Right cardiac atrium (tissue), 5 donors: ENCODE measurements at regions not wholly inside any gene's neighbourhood (a gene's known extent, or its start where the extent isn't known, plus 50 kb on each side); places are given as distances from the start of the nearest gene placed in this dataset.

Experiments
- ATAC-seq, 2 donors: fragments of 200-7000 bp; cut with Tn5 transposase; one replicate each; pipeline versions ENCODE4 v1.8.0 to v1.9.1; 2020; ENCODE audit warnings: moderate library complexity in 2 of 2, mild to moderate bottlenecking in 1 of 2
- DNase-seq, 3 donors: peaks; one replicate each; pipeline ENCODE4 v3.0.0-alpha.2; 2020
- H3K27ac ChIP-seq: one replicate; pipeline ENCODE4 v1.5.1; 2013; ENCODE audit warnings: mild to moderate bottlenecking, low read length, control low read depth, moderate library complexity
- H3K27me3 ChIP-seq: one replicate; pipeline ENCODE4 v1.6.1; 2013; ENCODE audit not compliant: control insufficient read depth, insufficient read depth
- H3K4me1 ChIP-seq: one replicate; pipeline ENCODE4 v1.6.1; 2013; ENCODE audit warnings: low read length; ENCODE audit not compliant: control insufficient read depth, insufficient read depth
- H3K4me3 ChIP-seq: one replicate; pipeline ENCODE4 v1.5.1; 2013; ENCODE audit warnings: low read length, control low read depth
- H3K9me3 ChIP-seq: one replicate; pipeline ENCODE4 v1.6.1; 2013; ENCODE audit warnings: low read length; ENCODE audit not compliant: control insufficient read depth
- WGBS: extraction: QIAGEN DNeasy Blood & Tissue Kit; methylation state at CpG from one replicate; pipeline ENCODE4 v1.1.7; 2013; 5-methylcytosine and 5-hydroxymethylcytosine counted together
- intact Hi-C, 4 donors: fragments of 100-400 bp; cut with DNase I; formaldehyde crosslinking; loops; one replicate each; pipeline versions ENCODE4 v1.11.0 to v1.14.0; 2022 to 2023
- donor health status: healthy with polysubstance abuse.
- donor health status: DM: no; HTN: yes; CAD: no.
- donor health status: DM: no; HTN: no; CAD: no.
- donor health status: DM: no; HTN: yes; CAD: no; lungs with severe emphysema.
- donor health status: DM: yes; HTN: yes; CAD: no.

DNA sequence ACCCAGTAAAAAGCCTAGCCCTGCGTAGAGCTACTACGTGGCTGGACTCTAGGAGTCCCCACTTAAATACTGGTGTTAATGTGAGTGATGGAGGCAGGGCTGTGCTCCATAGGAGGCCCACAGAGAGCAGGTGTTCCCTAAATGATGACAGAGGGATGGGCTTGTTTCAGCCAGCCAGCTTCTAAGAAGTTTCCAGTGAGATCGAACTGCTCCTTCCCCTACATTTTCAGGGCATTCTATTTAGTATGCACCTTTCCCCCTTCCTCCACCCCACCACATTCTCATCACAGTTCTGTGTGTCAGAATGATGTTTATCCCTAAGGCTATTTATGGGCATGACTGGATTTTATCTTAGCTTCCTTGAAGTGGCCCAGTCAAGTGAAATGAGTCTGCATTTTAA is 213.0 kb downstream of the TRIB2 start:
- WGBS = 87% methylated on average over 3 of the region's 3 CpGs
- Histone ChIP-seq H3K4me1 (peaks cover 2% of the 10 kb centered on the region), H3K27me3 (no peaks in the 10 kb centered on the region), H3K4me3 (no peak overlapping the region), H3K27ac (no peak overlapping the region), H3K9me3 (no peaks in the 10 kb centered on the region)
- intact Hi-C loops = loop anchor here (2.0 to 10.0 kb wide), 6 partner anchors 75 to 212 kb away; partner anchors contain the start of gene TRIB2 (in 1 of the 4)
- no peak for DNase-seq
- ATAC-seq = no peak

- H3K4me3 ChIP-seq = no peak overlapping the region
- 80% methylated on average over 1 of the region's 1 CpG for WGBS
- no peak overlapping the region for H3K27ac ChIP-seq
- H3K4me1 ChIP-seq = peaks cover 2% of the 10 kb centered on the region
- no peaks in the 10 kb centered on the region for H3K27me3 ChIP-seq
- intact Hi-C loops = loop anchor here (5.0 to 10.0 kb wide), 4 partner anchors 74 to 213 kb away; partner anchors contain the start of gene TRIB2 (in 1 of the 4)
- DNase-seq = no peak
- no peak for ATAC-seq
- no peaks in the 10 kb centered on the region for H3K9me3 ChIP-seq
These were observed 213.7 kb downstream of the TRIB2 start for GRCh38 chr2:12930391-12930790.

- no peak for DNase-seq
- peak; percentile 86 to 89 for ATAC-seq
- H3K4me1 ChIP-seq = peaks cover 2% of the 10 kb centered on the region
- H3K4me3 ChIP-seq = no peak overlapping the region
- no peak overlapping the region for H3K27ac ChIP-seq
- WGBS = 25% methylated on average over 4 of the region's 4 CpGs
- no peaks in the 10 kb centered on the region for H3K9me3 ChIP-seq
- H3K27me3 ChIP-seq = no peaks in the 10 kb centered on the region
- intact Hi-C loops = loop anchor here (5.0 to 10.0 kb wide), 4 partner anchors 73 to 214 kb away; partner anchors contain the start of gene TRIB2 (in 1 of the 4)
These were observed 214.6 kb downstream of the TRIB2 start for GRCh38 chr2:12931186-12931844.

- DNase-seq = peak in 1 of 3 donors; percentile 48
- Histone ChIP-seq H3K4me1 (peaks cover 2% of the 10 kb centered on the region), H3K9me3 (no peaks in the 10 kb centered on the region), H3K27me3 (no peaks in the 10 kb centered on the region), H3K4me3 (no peak overlapping the region), H3K27ac (no peak overlapping the region)
- intact Hi-C loops = loop anchor here (5.0 to 10.0 kb wide), 4 partner anchors 73 to 215 kb away; partner anchors contain the start of gene TRIB2 (in 1 of the 4)
- WGBS = 43% methylated on average over 3 of the region's 3 CpGs
- ATAC-seq = peak in 1 of 2 donors; percentile 33
These were observed 215.5 kb downstream of the TRIB2 start for GRCh38 chr2:12932192-12932591.

GRCh38 chr2:12934146-12934756 is 217.5 kb downstream of the TRIB2 start:
- no peak overlapping the region for H3K27ac ChIP-seq
- H3K9me3 ChIP-seq = no peaks in the 10 kb centered on the region
- H3K4me1 ChIP-seq = peaks cover 2% of the 10 kb centered on the region
- no peak overlapping the region for H3K4me3 ChIP-seq
- WGBS = 82% methylated on average over 6 of the region's 6 CpGs
- intact Hi-C loops = loop anchor here (5.0 to 10.0 kb wide), 4 partner anchors 71 to 217 kb away; partner anchors contain the start of gene TRIB2 (in 1 of the 4)
- no peak for ATAC-seq
- no peak for DNase-seq
- no peaks in the 10 kb centered on the region for H3K27me3 ChIP-seq

GRCh38 chr2:12935222-12935621 is 218.5 kb downstream of the TRIB2 start:
- no peak overlapping the region for H3K4me3 ChIP-seq
- no peak overlapping the region for H3K27ac ChIP-seq
- no peaks in the 10 kb centered on the region for H3K9me3 ChIP-seq
- peaks cover 2% of the 10 kb centered on the region for H3K4me1 ChIP-seq
- intact Hi-C loops = loop anchor here in 1 of 4 donors (10.0 kb wide), 1 partner anchor 70 kb away; no protein-coding TSS in a partner anchor
- ATAC-seq (no peak), DNase-seq (no peak)
- WGBS = 83% methylated on average over 2 of the region's 2 CpGs
- no peaks in the 10 kb centered on the region for H3K27me3 ChIP-seq

GRCh38 chr2:12935796-12936195 is 219.1 kb downstream of the TRIB2 start:
- H3K9me3 ChIP-seq = no peaks in the 10 kb centered on the region
- intact Hi-C loops = loop anchor here in 1 of 4 donors (10.0 kb wide), 1 partner anchor 69 kb away; no protein-coding TSS in a partner anchor
- H3K4me1 ChIP-seq = peaks cover 2% of the 10 kb centered on the region
- DNase-seq (no peak), ATAC-seq (peak in 1 of 2 donors; percentile 31)
- H3K27me3 ChIP-seq = no peaks in the 10 kb centered on the region
- no peak overlapping the region for H3K4me3 ChIP-seq
- H3K27ac ChIP-seq = no peak overlapping the region
- 79% methylated on average over 6 of the region's 6 CpGs for WGBS

GRCh38 chr2:12941203-12941602 is 224.5 kb downstream of the TRIB2 start:
- Histone ChIP-seq H3K4me3 (no peak overlapping the region), H3K27me3 (no peaks in the 10 kb centered on the region), H3K9me3 (no peaks in the 10 kb centered on the region), H3K4me1 (no peaks in the 10 kb centered on the region), H3K27ac (no peak overlapping the region)
- DNase-seq = no peak
- intact Hi-C loops = loop anchor here in 1 of 4 donors (10.0 kb wide), 1 partner anchor 54 kb away; no protein-coding TSS in a partner anchor
- ATAC-seq = no peak

GRCh38 chr2:12948231-12948960 is 231.7 kb downstream of the TRIB2 start:
- Histone ChIP-seq H3K4me3 (no peak overlapping the region), H3K27ac (no peak overlapping the region), H3K4me1 (no peaks in the 10 kb centered on the region), H3K9me3 (no peaks in the 10 kb centered on the region), H3K27me3 (no peaks in the 10 kb centered on the region)
- 58% methylated on average over 9 of the region's 9 CpGs for WGBS
- no peak for DNase-seq
- intact Hi-C loops = loop anchor here in 1 of 4 donors (10.0 kb wide), 1 partner anchor 46 kb away; no protein-coding TSS in a partner anchor
- peak in 1 of 2 donors; percentile 25 for ATAC-seq

- no peak for ATAC-seq
- no peaks in the 10 kb centered on the region for H3K9me3 ChIP-seq
- DNase-seq = no peak
- WGBS = 92% methylated on average over 2 of the region's 2 CpGs
- H3K4me1 ChIP-seq = no peaks in the 10 kb centered on the region
- intact Hi-C loops = loop anchor here in 1 of 4 donors (10.0 kb wide), 1 partner anchor 46 kb away; no protein-coding TSS in a partner anchor
- no peaks in the 10 kb centered on the region for H3K27me3 ChIP-seq
- no peak overlapping the region for H3K4me3 ChIP-seq
- H3K27ac ChIP-seq = no peak overlapping the region
These were observed 232.2 kb downstream of the TRIB2 start for GRCh38 chr2:12948961-12949353.
